HG03520 (cell line): ENCODE measurements at regions not wholly inside any gene's neighbourhood (a gene's known extent, or its start where the extent isn't known, plus 50 kb on each side); places are given as distances from the start of the nearest gene placed in this dataset.

Source experiments
- ATAC-seq: cut with Tn5 transposase; IDR thresholded peaks from one replicate; pipeline ENCODE4 v1.9.1; 2021; ENCODE audit warnings: mild to moderate bottlenecking, moderate library complexity; ENCODE audit not compliant: unreplicated experiment

- no peak for ATAC-seq
These were observed 303.8 kb upstream of the NEGR1 start for GRCh38 chr1:72586023-72586685.

GRCh38 chr1:72579629-72580028 is 297.3 kb upstream of the NEGR1 start:
- ATAC-seq, result no peak

- no peak for ATAC-seq
These were observed 288.5 kb upstream of the NEGR1 start for GRCh38 chr1:72570815-72571214.

- ATAC-seq, result no peak
These were observed 285.8 kb upstream of the NEGR1 start for GRCh38 chr1:72568113-72568512.

GRCh38 chr1:72567521-72567920 is 285.2 kb upstream of the NEGR1 start:
- ATAC-seq, result no peak

- no peak for ATAC-seq
These were observed 282.4 kb upstream of the NEGR1 start for GRCh38 chr1:72564749-72565148.

- ATAC-seq, result no peak
These were observed 275.2 kb upstream of the NEGR1 start for GRCh38 chr1:72557446-72558049.

GRCh38 chr1:72547412-72547811 is 265.1 kb upstream of the NEGR1 start:
- ATAC-seq, result no peak

GRCh38 chr1:72540674-72541073 is 258.3 kb upstream of the NEGR1 start:
- no peak for ATAC-seq

GRCh38 chr1:72535470-72535869 is 253.1 kb upstream of the NEGR1 start:
- ATAC-seq, result no peak

GRCh38 chr1:72530646-72531045 is 248.3 kb upstream of the NEGR1 start:
- ATAC-seq, result no peak

GRCh38 chr1:72526926-72527325 is 244.6 kb upstream of the NEGR1 start:
- ATAC-seq, result no peak

GRCh38 chr1:72524021-72524420 is 241.7 kb upstream of the NEGR1 start:
- ATAC-seq, result no peak

- no peak for ATAC-seq
These were observed 239.3 kb upstream of the NEGR1 start for GRCh38 chr1:72521659-72522058.

- no peak for ATAC-seq
These were observed 234.5 kb upstream of the NEGR1 start for GRCh38 chr1:72516826-72517225.

GRCh38 chr1:72516264-72516663 is 233.9 kb upstream of the NEGR1 start:
- ATAC-seq, result no peak

- no peak for ATAC-seq
These were observed 216.0 kb upstream of the NEGR1 start for GRCh38 chr1:72498371-72498770.

- ATAC-seq, result no peak
These were observed 207.5 kb upstream of the NEGR1 start for GRCh38 chr1:72489801-72490200.

- ATAC-seq, result no peak
These were observed 203.5 kb upstream of the NEGR1 start for GRCh38 chr1:72485801-72486200.

- no peak for ATAC-seq
These were observed 201.6 kb upstream of the NEGR1 start for GRCh38 chr1:72483846-72484357.

GRCh38 chr1:72482736-72483413 is 200.5 kb upstream of the NEGR1 start:
- ATAC-seq, result no peak

GRCh38 chr1:72481420-72481970 is 199.2 kb upstream of the NEGR1 start:
- ATAC-seq, result no peak
